ENCODE measurements at regions not wholly inside any gene's neighbourhood (a gene's known extent, or its start where the extent isn't known, plus 50 kb on each side); places are given as distances from the start of the nearest gene placed in this dataset.

DNA sequence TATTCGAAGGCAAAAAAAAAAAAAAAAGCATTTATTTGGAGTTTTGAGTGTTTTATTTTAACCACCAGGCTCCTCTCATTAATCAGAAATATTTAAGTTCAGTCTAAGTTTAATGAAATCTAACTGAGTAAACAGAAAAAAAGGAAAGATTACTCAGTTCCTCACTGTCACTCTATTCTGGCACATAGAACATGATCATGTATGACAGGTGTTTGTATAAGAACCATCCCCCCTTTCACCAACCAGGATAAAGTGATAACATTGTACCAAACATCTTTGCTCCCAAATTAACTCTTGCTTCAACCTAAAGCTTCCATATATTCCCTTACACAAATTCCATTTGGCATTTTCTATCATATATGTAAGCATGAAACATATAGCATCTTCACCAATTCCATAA lies 176.2 kb upstream of the HSF2 start:
- Histone ChIP-seq H3K4me1 (ENCODE audit: control insufficient read depth, insufficient read depth, low read length) (no peaks in the 10 kb centered on the region), H3K9me3 (replicated peaks; ENCODE audit: control insufficient read depth, insufficient read depth, low read length) (no peaks in the 10 kb centered on the region), H3K27me3 (replicated peaks in 1 of 2; ENCODE audit: control insufficient read depth in 2 of 2, insufficient read depth in 2 of 2, low read length in 1 of 2) (no peaks in the 10 kb centered on the region), H3K9ac (ENCODE audit: control insufficient read depth, insufficient read depth, low read length) (no peak overlapping the region), H2AFZ (ENCODE audit: control insufficient read depth, low read depth, low read length) (no peak overlapping the region), H3K27ac (ENCODE audit: control insufficient read depth, insufficient read depth) (no peak overlapping the region), H3K36me3 (ENCODE audit: control insufficient read depth in 2 of 2, insufficient read depth in 2 of 2, low read length in 1 of 2) (no peaks in the 10 kb centered on the region), H4K20me1 (ENCODE audit: control insufficient read depth, insufficient read depth) (no peaks in the 10 kb centered on the region), H3K4me3 (no peak overlapping the region), H3K4me2 (ENCODE audit: control insufficient read depth, insufficient read depth) (no peak overlapping the region), H3K79me2 (ENCODE audit: control insufficient read depth, insufficient read depth, low read length) (no peaks in the 10 kb centered on the region)
- ChIA-PET POLR2A (no interaction called here), SMC1A (ENCODE audit: uncharacterized antibody, unreplicated experiment) (no interaction called here), RAD21 (ENCODE audit: unreplicated experiment) (no interaction called here), CTCF (interaction anchor here (0.8 kb wide), 1 partner anchor 11 kb away, joined by 3 read pairs; no protein-coding TSS in a partner anchor)
- TF ChIP-seq, protein P1, sequence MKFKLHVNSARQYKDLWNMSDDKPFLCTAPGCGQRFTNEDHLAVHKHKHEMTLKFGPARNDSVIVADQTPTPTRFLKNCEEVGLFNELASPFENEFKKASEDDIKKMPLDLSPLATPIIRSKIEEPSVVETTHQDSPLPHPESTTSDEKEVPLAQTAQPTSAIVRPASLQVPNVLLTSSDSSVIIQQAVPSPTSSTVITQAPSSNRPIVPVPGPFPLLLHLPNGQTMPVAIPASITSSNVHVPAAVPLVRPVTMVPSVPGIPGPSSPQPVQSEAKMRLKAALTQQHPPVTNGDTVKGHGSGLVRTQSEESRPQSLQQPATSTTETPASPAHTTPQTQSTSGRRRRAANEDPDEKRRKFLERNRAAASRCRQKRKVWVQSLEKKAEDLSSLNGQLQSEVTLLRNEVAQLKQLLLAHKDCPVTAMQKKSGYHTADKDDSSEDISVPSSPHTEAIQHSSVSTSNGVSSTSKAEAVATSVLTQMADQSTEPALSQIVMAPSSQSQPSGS (IDR thresholded peaks at IDR 0.05; ENCODE audit: low read length) = no peak
- TF ChIP-seq ZSCAN29 (IDR thresholded peaks at IDR 0.05) (no peak), NFYA (IDR thresholded peaks at IDR 0.05; ENCODE audit: borderline replicate concordance, low read depth, low read length) (no peak), POLR2AphosphoS5 (IDR thresholded peaks at IDR 0.05; ENCODE audit: low read length) (no peak), ZNF622 (IDR thresholded peaks at IDR 0.05) (no peak), TBL1XR1 (IDR thresholded peaks at IDR 0.05; ENCODE audit: low read depth, low read length) (no peak), KAT2A (conservative IDR thresholded peaks at IDR 0.05; ENCODE audit: control insufficient read depth, low read depth, low read length) (no peak), DPF2 (IDR thresholded peaks at IDR 0.05) (no peak), SUZ12 (IDR thresholded peaks at IDR 0.05; ENCODE audit: unreplicated experiment) (no peak), RBBP5 (conservative IDR thresholded peaks at IDR 0.05) (no peak), MXI1 (IDR thresholded peaks at IDR 0.05; ENCODE audit: low read depth, low read length) (no peak), ETV6 (conservative IDR thresholded peaks at IDR 0.05 in 1 of 2, IDR thresholded peaks at IDR 0.05 in 1 of 2; ENCODE audit: borderline replicate concordance in 1 of 2, low read depth in 1 of 2) (no peak)
- TF ChIP-seq, protein P2, sequence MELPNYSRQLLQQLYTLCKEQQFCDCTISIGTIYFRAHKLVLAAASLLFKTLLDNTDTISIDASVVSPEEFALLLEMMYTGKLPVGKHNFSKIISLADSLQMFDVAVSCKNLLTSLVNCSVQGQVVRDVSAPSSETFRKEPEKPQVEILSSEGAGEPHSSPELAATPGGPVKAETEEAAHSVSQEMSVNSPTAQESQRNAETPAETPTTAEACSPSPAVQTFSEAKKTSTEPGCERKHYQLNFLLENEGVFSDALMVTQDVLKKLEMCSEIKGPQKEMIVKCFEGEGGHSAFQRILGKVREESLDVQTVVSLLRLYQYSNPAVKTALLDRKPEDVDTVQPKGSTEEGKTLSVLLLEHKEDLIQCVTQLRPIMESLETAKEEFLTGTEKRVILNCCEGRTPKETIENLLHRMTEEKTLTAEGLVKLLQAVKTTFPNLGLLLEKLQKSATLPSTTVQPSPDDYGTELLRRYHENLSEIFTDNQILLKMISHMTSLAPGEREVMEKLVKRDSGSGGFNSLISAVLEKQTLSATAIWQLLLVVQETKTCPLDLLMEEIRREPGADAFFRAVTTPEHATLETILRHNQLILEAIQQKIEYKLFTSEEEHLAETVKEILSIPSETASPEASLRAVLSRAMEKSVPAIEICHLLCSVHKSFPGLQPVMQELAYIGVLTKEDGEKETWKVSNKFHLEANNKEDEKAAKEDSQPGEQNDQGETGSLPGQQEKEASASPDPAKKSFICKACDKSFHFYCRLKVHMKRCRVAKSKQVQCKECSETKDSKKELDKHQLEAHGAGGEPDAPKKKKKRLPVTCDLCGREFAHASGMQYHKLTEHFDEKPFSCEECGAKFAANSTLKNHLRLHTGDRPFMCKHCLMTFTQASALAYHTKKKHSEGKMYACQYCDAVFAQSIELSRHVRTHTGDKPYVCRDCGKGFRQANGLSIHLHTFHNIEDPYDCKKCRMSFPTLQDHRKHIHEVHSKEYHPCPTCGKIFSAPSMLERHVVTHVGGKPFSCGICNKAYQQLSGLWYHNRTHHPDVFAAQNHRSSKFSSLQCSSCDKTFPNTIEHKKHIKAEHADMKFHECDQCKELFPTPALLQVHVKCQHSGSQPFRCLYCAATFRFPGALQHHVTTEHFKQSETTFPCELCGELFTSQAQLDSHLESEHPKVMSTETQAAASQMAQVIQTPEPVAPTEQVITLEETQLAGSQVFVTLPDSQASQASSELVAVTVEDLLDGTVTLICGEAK (IDR thresholded peaks at IDR 0.05; ENCODE audit: borderline replicate concordance) = no peak
- TF ChIP-seq, protein P3, sequence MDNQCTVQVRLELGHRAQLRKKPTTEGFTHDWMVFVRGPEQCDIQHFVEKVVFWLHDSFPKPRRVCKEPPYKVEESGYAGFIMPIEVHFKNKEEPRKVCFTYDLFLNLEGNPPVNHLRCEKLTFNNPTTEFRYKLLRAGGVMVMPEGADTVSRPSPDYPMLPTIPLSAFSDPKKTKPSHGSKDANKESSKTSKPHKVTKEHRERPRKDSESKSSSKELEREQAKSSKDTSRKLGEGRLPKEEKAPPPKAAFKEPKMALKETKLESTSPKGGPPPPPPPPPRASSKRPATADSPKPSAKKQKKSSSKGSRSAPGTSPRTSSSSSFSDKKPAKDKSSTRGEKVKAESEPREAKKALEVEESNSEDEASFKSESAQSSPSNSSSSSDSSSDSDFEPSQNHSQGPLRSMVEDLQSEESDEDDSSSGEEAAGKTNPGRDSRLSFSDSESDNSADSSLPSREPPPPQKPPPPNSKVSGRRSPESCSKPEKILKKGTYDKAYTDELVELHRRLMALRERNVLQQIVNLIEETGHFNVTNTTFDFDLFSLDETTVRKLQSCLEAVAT (IDR thresholded peaks at IDR 0.05) = no peak
- no peak for DNase-seq (ENCODE audit: low read depth, low spot score)
- no peak for ATAC-seq
- intact Hi-C loops (cut with micrococcal nuclease; ENCODE audit: unreplicated experiment) = no loop called here
- BruUV-seq (replicated peaks) = no TSS peak
- WGBS (ENCODE audit: insufficient coverage, insufficient replicate concordance, low lambda C conversion rate, missing lambda C conversion rate) = 0% methylated on average over 1 of the region's 1 CpG
- in situ Hi-C loops (cut with MboI) = no loop called here
- FAIRE-seq = no peak

All from GM12878 (cell line).